ENCODE measurements at regions not wholly inside any gene's neighbourhood (a gene's known extent, or its start where the extent isn't known, plus 50 kb on each side); places are given as distances from the start of the nearest gene placed in this dataset.

- H3K4me3 ChIP-seq (ENCODE audit: low read depth, low read length), result no peak overlapping the region
- TF ChIP-seq CTCF (IDR thresholded peaks at IDR 0.05; ENCODE audit: low read depth, low read length), result no peak
These were observed 375.1 kb downstream of the SPATA31D1 start for GRCh38 chr9:82363682-82364081.

GRCh38 chr9:82367016-82367415, 378.4 kb downstream of the SPATA31D1 start:
- TF ChIP-seq CTCF (IDR thresholded peaks at IDR 0.05; ENCODE audit: low read depth, low read length), result no peak
- no peak overlapping the region for H3K4me3 ChIP-seq (ENCODE audit: low read depth, low read length)

GRCh38 chr9:82367929-82368328, 379.4 kb downstream of the SPATA31D1 start:
- H3K4me3 ChIP-seq (ENCODE audit: low read depth, low read length), result no peak overlapping the region
- TF ChIP-seq CTCF (IDR thresholded peaks at IDR 0.05; ENCODE audit: low read depth, low read length), result no peak

- no peak for TF ChIP-seq CTCF (IDR thresholded peaks at IDR 0.05; ENCODE audit: low read depth, low read length)
These were observed 380.8 kb downstream of the SPATA31D1 start for GRCh38 chr9:82369251-82369945.

GRCh38 chr9:82375041-82375440, 386.5 kb downstream of the SPATA31D1 start:
- TF ChIP-seq CTCF (IDR thresholded peaks at IDR 0.05; ENCODE audit: low read depth, low read length), result no peak

More at GRCh38 chr9:82369251-82369945, 380.8 kb downstream of the SPATA31D1 start:
- H3K4me3 ChIP-seq (ENCODE audit: low read depth, low read length), result no peak overlapping the region

GRCh38 chr9:82376677-82377232, 388.2 kb downstream of the SPATA31D1 start:
- TF ChIP-seq CTCF (IDR thresholded peaks at IDR 0.05; ENCODE audit: low read depth, low read length), result no peak

More at GRCh38 chr9:82375041-82375440, 386.5 kb downstream of the SPATA31D1 start:
- H3K4me3 ChIP-seq (ENCODE audit: low read depth, low read length), result no peak overlapping the region

GRCh38 chr9:82382887-82383616, 394.5 kb downstream of the SPATA31D1 start:
- no peak overlapping the region for H3K4me3 ChIP-seq (ENCODE audit: low read depth, low read length)
- TF ChIP-seq CTCF (IDR thresholded peaks at IDR 0.05; ENCODE audit: low read depth, low read length), result no peak

More at GRCh38 chr9:82376677-82377232, 388.2 kb downstream of the SPATA31D1 start:
- H3K4me3 ChIP-seq (ENCODE audit: low read depth, low read length), result no peak overlapping the region

Data from WI38 (cell line).